Lower leg skin (tissue), 3 donors: ENCODE measurements at regions not wholly inside any gene's neighbourhood (a gene's known extent, or its start where the extent isn't known, plus 50 kb on each side); places are given as distances from the start of the nearest gene placed in this dataset.

Source experiments
- CTCF ChIP-seq, 3 donors: fragments of 450-650 bp; IDR thresholded peaks; one replicate each; pipeline ENCODE4 v1.5.1; 2016; ENCODE audit warnings: antibody characterized with exemption in 3 of 3, mild to moderate bottlenecking in 3 of 3, moderate library complexity in 2 of 3
- POLR2A ChIP-seq, 2 donors: fragments of 450-650 bp; IDR thresholded peaks; one replicate each; pipeline ENCODE4 v1.6.1; 2016 to 2017; ENCODE audit warnings: antibody characterized with exemption in 2 of 2, mild to moderate bottlenecking in 1 of 2, moderate library complexity in 1 of 2

GRCh38 chr5:107170620-107171019 lies 500.1 kb downstream of the EFNA5 start:
- TF ChIP-seq CTCF (IDR thresholded peaks at IDR 0.05) (no peak), POLR2A (IDR thresholded peaks at IDR 0.05) (no peak)
